Gastroesophageal sphincter (tissue), 4 donors: ENCODE measurements at regions not wholly inside any gene's neighbourhood (a gene's known extent, or its start where the extent isn't known, plus 50 kb on each side); places are given as distances from the start of the nearest gene placed in this dataset.

Experiments used
- ATAC-seq: fragments of 150-250 bp; one replicate; pipeline ENCODE4 v1.9.1; 2016; ENCODE audit warnings: mild to moderate bottlenecking, moderate library complexity
- H3K27ac ChIP-seq, 4 donors: fragments of 200-600 bp; sonication (generic) in 3 of 4; 1 replicate in 3 of 4; 2 replicates in 1 of 4; pipeline ENCODE4 v1.5.1; 2016 to 2019
- H3K27me3 ChIP-seq: fragments of 200-600 bp; sonication (generic); one replicate; pipeline ENCODE4 v1.5.1; 2019
- H3K36me3 ChIP-seq, 2 donors: fragments of 200-600 bp; sonication (generic); one replicate each; pipeline ENCODE4 v1.5.1; 2019; ENCODE audit warnings: control low read depth in 1 of 2
- H3K4me1 ChIP-seq, 3 donors: fragments of 200-600 bp; sonication (generic); 1 replicate in 2 of 3; 2 replicates in 1 of 3; pipeline ENCODE4 v1.5.1; 2016 to 2019; ENCODE audit warnings: control low read depth in 2 of 3
- H3K4me3 ChIP-seq, 2 donors: fragments of 200-600 bp; sonication (generic); one replicate each; pipeline ENCODE4 v1.5.1; 2019; ENCODE audit warnings: mild to moderate bottlenecking in 1 of 2, moderate library complexity in 1 of 2
- H3K9me3 ChIP-seq, 3 donors: fragments of 200-600 bp; sonication (generic); one replicate each; pipeline ENCODE4 v1.5.1; 2017 to 2019; ENCODE audit warnings: control low read depth in 2 of 3
- EP300 ChIP-seq: sonication (generic); formaldehyde crosslinking; IDR thresholded peaks from one replicate; pipeline ENCODE4 v1.6.1; 2017; ENCODE audit warnings: antibody characterized with exemption, mild to moderate bottlenecking
- POLR2A ChIP-seq, 2 donors: fragments of 450-650 bp; IDR thresholded peaks; one replicate each; pipeline ENCODE4 v1.6.1; 2017; ENCODE audit warnings: antibody characterized with exemption in 2 of 2, mild to moderate bottlenecking in 2 of 2, moderate library complexity in 1 of 2
- POLR2AphosphoS5 ChIP-seq: sonication (generic); formaldehyde crosslinking; IDR thresholded peaks from one replicate; pipeline ENCODE4 v1.6.1; 2017; ENCODE audit warnings: antibody characterized with exemption
- WGBS, 2 donors: methylation state at CpG; one replicate each; pipeline ENCODE4 v1.1.5; 2018; ENCODE audit warnings: low coverage in 1 of 2; 5-methylcytosine and 5-hydroxymethylcytosine counted together
- TF ChIP-seq, protein P1 (sequence below), 4 experiments: fragments of 200-600 bp in 2 of 4; fragments of 450-650 bp in 2 of 4; sonication (generic) in 1 of 4; IDR thresholded peaks; one replicate each; pipeline ENCODE4 v1.5.1; 2017 to 2019; ENCODE audit warnings: antibody characterized with exemption in 4 of 4, mild to moderate bottlenecking in 2 of 4, moderate library complexity in 2 of 4

DNA sequence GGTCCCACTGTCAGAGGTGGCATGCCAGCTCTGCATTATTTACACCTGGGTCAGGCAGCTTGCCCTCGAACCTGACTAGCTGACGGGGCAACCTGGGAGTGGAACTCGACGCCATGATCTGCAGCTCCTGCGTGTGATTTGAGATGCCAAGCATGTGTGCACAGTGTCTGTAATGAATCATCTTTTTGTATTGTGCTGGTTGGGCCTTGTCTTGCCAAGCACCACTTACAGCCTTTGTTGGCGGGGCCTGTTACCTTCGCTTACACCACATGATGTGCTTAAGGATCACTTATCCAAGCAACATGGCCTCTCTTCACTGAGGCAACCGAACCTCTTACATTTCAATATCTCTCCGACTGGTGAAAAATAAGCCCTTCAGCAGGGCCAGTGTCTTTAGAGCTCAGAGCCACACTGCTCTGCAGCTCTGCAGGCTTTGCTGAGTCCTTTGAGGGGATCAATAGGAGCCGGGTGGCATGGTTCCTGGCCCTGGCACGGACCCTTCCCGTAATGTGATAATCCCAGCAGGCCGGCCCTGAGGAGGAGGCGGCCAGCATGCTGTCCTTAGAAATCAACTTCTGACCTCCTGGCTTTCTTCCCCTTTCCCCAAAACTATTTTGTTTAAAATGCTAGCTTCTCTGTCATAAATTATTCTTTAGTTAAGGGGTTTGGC lies 297.7 kb upstream of the CD180 start:
- Histone ChIP-seq H3K4me1 (peaks cover 6 to 57% (median 6%) of the 10 kb centered on the region in 3 donors), H3K36me3 (no peaks in the 10 kb centered on the region), H3K9me3 (no peaks in the 10 kb centered on the region), H3K27me3 (no peaks in the 10 kb centered on the region), H3K27ac (peak overlapping the region; percentile 20 to 72 (median 68)), H3K4me3 (no peak overlapping the region)
- WGBS, 2 donors: 47 to 66% methylated on average over 3 of the region's 14 CpGs
- no peak for ATAC-seq
- TF ChIP-seq POLR2AphosphoS5: peak; percentile 3
- no peak for TF ChIP-seq POLR2A (IDR thresholded peaks at IDR 0.05)

DNA sequence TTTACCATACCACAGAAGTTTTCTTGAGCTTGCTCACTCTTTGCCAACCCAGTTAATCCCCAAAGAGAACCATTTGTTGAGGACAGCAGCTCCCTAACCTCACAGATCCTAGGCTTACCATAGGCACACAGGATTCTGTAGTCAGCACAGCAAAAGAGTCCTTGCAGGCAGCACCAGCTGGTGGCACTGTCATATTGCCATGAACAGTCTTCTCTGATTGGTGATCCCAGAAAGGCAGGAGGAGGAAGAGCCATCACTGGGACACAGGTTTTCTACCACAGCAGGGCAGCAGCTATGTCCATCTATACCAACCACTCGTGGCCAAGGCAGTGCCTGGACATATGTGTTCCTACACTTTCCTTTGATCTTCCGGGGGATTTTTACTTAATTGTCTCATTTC lies 297.1 kb upstream of the CD180 start:
- WGBS, 2 donors: 85% methylated on average over 2 of the region's 2 CpGs; no CpG with 5 or more reads in 1 of the 2 donors
- peaks cover 6 to 57% (median 6%) of the 10 kb centered on the region in 3 donors for H3K4me1 ChIP-seq
- TF ChIP-seq POLR2AphosphoS5 (peak; percentile 41), EP300 (no peak), POLR2A (IDR thresholded peaks at IDR 0.05) (no peak)
- TF ChIP-seq, protein P1, sequence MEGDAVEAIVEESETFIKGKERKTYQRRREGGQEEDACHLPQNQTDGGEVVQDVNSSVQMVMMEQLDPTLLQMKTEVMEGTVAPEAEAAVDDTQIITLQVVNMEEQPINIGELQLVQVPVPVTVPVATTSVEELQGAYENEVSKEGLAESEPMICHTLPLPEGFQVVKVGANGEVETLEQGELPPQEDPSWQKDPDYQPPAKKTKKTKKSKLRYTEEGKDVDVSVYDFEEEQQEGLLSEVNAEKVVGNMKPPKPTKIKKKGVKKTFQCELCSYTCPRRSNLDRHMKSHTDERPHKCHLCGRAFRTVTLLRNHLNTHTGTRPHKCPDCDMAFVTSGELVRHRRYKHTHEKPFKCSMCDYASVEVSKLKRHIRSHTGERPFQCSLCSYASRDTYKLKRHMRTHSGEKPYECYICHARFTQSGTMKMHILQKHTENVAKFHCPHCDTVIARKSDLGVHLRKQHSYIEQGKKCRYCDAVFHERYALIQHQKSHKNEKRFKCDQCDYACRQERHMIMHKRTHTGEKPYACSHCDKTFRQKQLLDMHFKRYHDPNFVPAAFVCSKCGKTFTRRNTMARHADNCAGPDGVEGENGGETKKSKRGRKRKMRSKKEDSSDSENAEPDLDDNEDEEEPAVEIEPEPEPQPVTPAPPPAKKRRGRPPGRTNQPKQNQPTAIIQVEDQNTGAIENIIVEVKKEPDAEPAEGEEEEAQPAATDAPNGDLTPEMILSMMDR (IDR thresholded peaks at IDR 0.05): peak in 3 of 4 experiments; percentile 7 to 30 (median 13)
- H3K4me3 ChIP-seq: no peak overlapping the region
- ATAC-seq: no peak
- H3K36me3 ChIP-seq: no peaks in the 10 kb centered on the region
- H3K27me3 ChIP-seq: no peaks in the 10 kb centered on the region
- peak overlapping the region in 3 of 4 donors; percentile 65 to 72 (median 70) for H3K27ac ChIP-seq
- H3K9me3 ChIP-seq: no peaks in the 10 kb centered on the region

DNA sequence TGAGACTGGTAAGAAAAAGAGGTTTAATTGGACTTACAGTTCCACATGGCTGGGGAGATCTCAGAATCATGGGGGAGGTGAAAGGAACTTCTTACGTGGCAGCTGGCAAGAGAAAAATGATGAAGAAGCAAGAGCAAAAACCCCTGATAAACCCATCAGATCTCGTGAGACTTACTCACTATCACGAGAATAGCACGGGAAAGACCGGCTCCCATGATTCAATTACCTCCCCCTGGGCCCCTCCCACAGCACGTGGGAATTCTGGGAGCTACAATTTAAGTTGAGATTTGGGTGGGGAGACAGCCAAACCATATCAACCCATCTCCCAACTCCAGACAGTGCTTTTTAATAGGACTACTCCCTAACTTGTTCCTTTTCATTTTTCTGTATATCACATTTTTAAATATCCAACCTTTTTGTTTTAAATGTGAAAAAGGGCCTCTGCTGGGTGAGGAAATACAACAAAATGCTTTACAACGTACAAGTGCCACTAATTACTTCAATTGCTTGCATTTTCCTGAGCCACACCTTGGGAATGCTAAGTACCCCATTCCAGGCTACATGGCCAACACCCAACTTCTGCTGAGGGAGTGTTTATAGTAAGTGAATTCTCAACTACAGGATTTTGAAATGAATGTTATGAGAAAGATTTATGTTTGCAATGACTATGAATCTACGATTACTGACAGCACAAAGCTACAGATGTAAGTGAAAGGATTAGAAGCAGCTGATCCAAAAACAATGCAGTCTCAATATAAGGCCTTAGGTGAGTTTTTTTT lies 294.1 kb upstream of the CD180 start:
- Histone ChIP-seq H3K36me3 (no peaks in the 10 kb centered on the region), H3K9me3 (no peaks in the 10 kb centered on the region), H3K27ac (peak overlapping the region; percentile 62 to 68 (median 64)), H3K4me3 (no peak overlapping the region), H3K27me3 (no peaks in the 10 kb centered on the region), H3K4me1 (peaks cover 6 to 43% (median 6%) of the 10 kb centered on the region in 3 donors)
- ATAC-seq: peak; percentile 51
- TF ChIP-seq EP300 (no peak), POLR2AphosphoS5 (peak; percentile 42), POLR2A (IDR thresholded peaks at IDR 0.05) (no peak)
- TF ChIP-seq, protein P1 (IDR thresholded peaks at IDR 0.05): no peak
- 54 to 76% methylated on average over 6 to 8 of the region's 8 CpGs for WGBS, 2 donors

DNA sequence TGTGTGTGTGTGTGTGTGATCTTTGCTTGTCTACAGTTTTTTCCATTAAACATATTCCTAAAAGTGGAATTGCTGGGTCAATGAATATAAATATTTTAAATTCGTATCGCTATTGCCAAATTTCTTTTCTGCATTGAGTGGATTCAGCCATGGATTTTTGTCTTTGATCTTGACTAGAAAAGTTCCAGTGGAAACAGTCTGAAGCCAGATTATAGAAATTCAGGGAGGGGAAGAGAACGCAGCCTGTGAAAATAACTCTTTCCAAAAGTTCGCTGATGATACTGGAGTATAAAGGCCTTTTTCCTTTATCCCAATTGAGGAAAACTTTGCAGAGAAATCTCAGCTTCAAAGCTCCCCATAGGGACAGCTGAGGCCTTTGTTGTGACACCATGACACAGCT lies 292.3 kb upstream of the CD180 start:
- H3K4me1 ChIP-seq: peaks cover 0 to 25% (median 6%) of the 10 kb centered on the region in 3 donors
- H3K27me3 ChIP-seq: no peaks in the 10 kb centered on the region
- no peaks in the 10 kb centered on the region for H3K36me3 ChIP-seq
- H3K9me3 ChIP-seq: no peaks in the 10 kb centered on the region
- TF ChIP-seq EP300 (no peak), POLR2A (IDR thresholded peaks at IDR 0.05) (no peak), POLR2AphosphoS5 (no peak)
- TF ChIP-seq, protein P1 (IDR thresholded peaks at IDR 0.05): no peak
- H3K27ac ChIP-seq: no peak overlapping the region
- WGBS, 2 donors: 30 to 64% methylated on average over 4 of the region's 4 CpGs
- no peak for ATAC-seq
- H3K4me3 ChIP-seq: no peak overlapping the region

DNA sequence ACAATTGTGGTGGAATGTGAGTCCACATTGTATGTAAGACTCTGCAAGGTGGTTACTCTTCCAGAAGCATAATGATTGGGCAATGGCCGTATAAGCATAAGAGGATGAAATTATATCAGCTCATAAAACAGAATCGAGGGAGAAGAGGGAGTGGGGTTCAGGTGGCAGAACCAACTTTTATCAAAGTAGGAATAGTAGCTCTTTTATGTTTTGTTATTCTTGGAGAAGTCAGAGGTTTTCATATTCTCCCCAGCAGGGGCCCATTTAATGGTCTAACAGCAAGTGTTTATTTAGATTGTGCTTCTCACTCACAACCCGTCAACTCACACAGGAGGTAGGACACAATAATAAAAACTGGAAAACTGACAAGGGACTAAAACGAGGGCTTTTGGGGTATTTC lies 291.3 kb upstream of the CD180 start:
- Histone ChIP-seq H3K4me1 (peaks cover 0 to 14% (median 6%) of the 10 kb centered on the region in 3 donors), H3K27ac (no peak overlapping the region), H3K9me3 (no peaks in the 10 kb centered on the region), H3K4me3 (no peak overlapping the region), H3K36me3 (no peaks in the 10 kb centered on the region), H3K27me3 (no peaks in the 10 kb centered on the region)
- TF ChIP-seq POLR2AphosphoS5: no peak
- no peak for TF ChIP-seq POLR2A (IDR thresholded peaks at IDR 0.05)
- TF ChIP-seq, protein P1 (IDR thresholded peaks at IDR 0.05): no peak
- no peak for TF ChIP-seq EP300
- no peak for ATAC-seq
- 76 to 79% methylated on average over 4 of the region's 4 CpGs for WGBS, 2 donors
